Thyroid gland (tissue), 4 donors: ENCODE measurements at regions not wholly inside any gene's neighbourhood (a gene's known extent, or its start where the extent isn't known, plus 50 kb on each side); places are given as distances from the start of the nearest gene placed in this dataset.

Source experiments
- DNase-seq, 2 donors: peaks; one replicate each; pipeline ENCODE4 v3.0.0-alpha.2; 2019
- H3K27ac ChIP-seq, 3 donors: fragments of 200-600 bp; sonication (generic); 1 replicate in 2 of 3; 2 replicates in 1 of 3; pipeline ENCODE4 v1.5.1; 2016 to 2019; ENCODE audit warnings: mild to moderate bottlenecking in 1 of 3, moderate library complexity in 1 of 3
- H3K27me3 ChIP-seq: fragments of 200-600 bp; sonication (generic); one replicate; pipeline ENCODE4 v1.5.1; 2019
- H3K36me3 ChIP-seq, 2 donors: fragments of 200-600 bp; sonication (generic); one replicate each; pipeline ENCODE4 v1.5.1; 2016 to 2019
- H3K4me1 ChIP-seq, 2 donors: fragments of 200-600 bp; sonication (generic); one replicate each; pipeline ENCODE4 v1.5.1; 2017 to 2019
- H3K4me3 ChIP-seq, 3 donors: fragments of 200-600 bp; sonication (generic); replicated peaks in 1 of 3; 1 replicate in 2 of 3; 2 replicates in 1 of 3; pipeline ENCODE4 v1.5.1; 2016; ENCODE audit warnings: mild to moderate bottlenecking in 1 of 3
- H3K9me3 ChIP-seq: fragments of 200-600 bp; sonication (generic); one replicate; pipeline ENCODE4 v1.5.1; 2017
- CTCF ChIP-seq, 6 experiments: fragments of 200-600 bp in 3 of 6; fragments of 450-650 bp in 3 of 6; sonication (generic) in 3 of 6; IDR thresholded peaks; one replicate each; pipeline ENCODE4 v1.5.1; 2016 to 2019; ENCODE audit warnings: antibody characterized with exemption in 6 of 6, mild to moderate bottlenecking in 2 of 6, inconsistent platforms in 1 of 6, moderate library complexity in 1 of 6
- POLR2A ChIP-seq, 2 donors: fragments of 450-650 bp; IDR thresholded peaks; one replicate each; pipeline ENCODE4 v1.6.1; 2017; ENCODE audit warnings: antibody characterized with exemption in 2 of 2, mild to moderate bottlenecking in 2 of 2, moderate library complexity in 1 of 2
- WGBS, 2 donors: methylation state at CpG; one replicate each; pipeline ENCODE4 v1.1.5; 2017; 5-methylcytosine and 5-hydroxymethylcytosine counted together
- intact Hi-C: fragments of 100-400 bp; cut with DNase I; formaldehyde crosslinking; loops from one replicate; pipeline ENCODE4 v1.15.1; 2023

- no peak for DNase-seq
These were observed 538.5 kb downstream of the CENPC start for GRCh38 chr4:67006791-67007190.

GRCh38 chr4:66991521-66991920 lies 553.8 kb downstream of the CENPC start:
- DNase-seq, result no peak
- TF ChIP-seq CTCF (IDR thresholded peaks at IDR 0.05) (no peak), POLR2A (IDR thresholded peaks at IDR 0.05) (no peak)
- Histone ChIP-seq H3K27me3 (no peaks in the 10 kb centered on the region), H3K9me3 (no peaks in the 10 kb centered on the region), H3K27ac (no peak overlapping the region), H3K4me1 (no peaks in the 10 kb centered on the region), H3K4me3 (no peak overlapping the region), H3K36me3 (no peaks in the 10 kb centered on the region)
- intact Hi-C loops, result no loop called here

More at GRCh38 chr4:67006791-67007190, 538.5 kb downstream of the CENPC start:
- no peak overlapping the region for H3K4me3 ChIP-seq
- intact Hi-C loops, result no loop called here
- H3K36me3 ChIP-seq, result no peaks in the 10 kb centered on the region
- no peak for TF ChIP-seq CTCF (IDR thresholded peaks at IDR 0.05)
- no peak for TF ChIP-seq POLR2A (IDR thresholded peaks at IDR 0.05)
- no peaks in the 10 kb centered on the region for H3K9me3 ChIP-seq
- 71 to 74% methylated on average over 3 of the region's 3 CpGs for WGBS, 2 donors
- H3K27me3 ChIP-seq, result no peaks in the 10 kb centered on the region
- H3K4me1 ChIP-seq, result no peaks in the 10 kb centered on the region
- H3K27ac ChIP-seq, result no peak overlapping the region

- 66 to 67% methylated on average over 2 of the region's 2 CpGs for WGBS, 2 donors
These were observed 570.6 kb downstream of the CENPC start for GRCh38 chr4:66974665-66975064.

GRCh38 chr4:66972087-66972486 lies 573.2 kb downstream of the CENPC start:
- Histone ChIP-seq H3K27me3 (no peaks in the 10 kb centered on the region), H3K36me3 (no peaks in the 10 kb centered on the region), H3K4me1 (no peaks in the 10 kb centered on the region), H3K9me3 (no peaks in the 10 kb centered on the region), H3K4me3 (no peak overlapping the region), H3K27ac (no peak overlapping the region)
- WGBS, 2 donors, result 75 to 77% methylated on average over 2 of the region's 2 CpGs
- TF ChIP-seq CTCF (IDR thresholded peaks at IDR 0.05), result no peak
- TF ChIP-seq POLR2A (IDR thresholded peaks at IDR 0.05), result no peak
- no peak for DNase-seq
- intact Hi-C loops, result no loop called here

More at GRCh38 chr4:66974665-66975064, 570.6 kb downstream of the CENPC start:
- H3K27me3 ChIP-seq, result no peaks in the 10 kb centered on the region
- H3K27ac ChIP-seq, result no peak overlapping the region
- no peaks in the 10 kb centered on the region for H3K4me1 ChIP-seq
- intact Hi-C loops, result no loop called here
- TF ChIP-seq CTCF (IDR thresholded peaks at IDR 0.05) (no peak), POLR2A (IDR thresholded peaks at IDR 0.05) (no peak)
- no peaks in the 10 kb centered on the region for H3K36me3 ChIP-seq
- H3K4me3 ChIP-seq, result no peak overlapping the region
- no peaks in the 10 kb centered on the region for H3K9me3 ChIP-seq
- DNase-seq, result no peak

GRCh38 chr4:66964467-66964866 lies 580.8 kb downstream of the CENPC start:
- H3K27me3 ChIP-seq, result no peaks in the 10 kb centered on the region
- WGBS, 2 donors, result 77 to 88% methylated on average over 1 of the region's 1 CpG
- H3K27ac ChIP-seq, result no peak overlapping the region
- H3K36me3 ChIP-seq, result no peaks in the 10 kb centered on the region
- no peak for DNase-seq
- no peaks in the 10 kb centered on the region for H3K4me1 ChIP-seq
- H3K4me3 ChIP-seq, result no peak overlapping the region
- no peaks in the 10 kb centered on the region for H3K9me3 ChIP-seq
- no peak for TF ChIP-seq CTCF (IDR thresholded peaks at IDR 0.05)
- intact Hi-C loops, result no loop called here
